Embryonic facial prominence (tissue), 1 donor: ENCODE measurements at regions not wholly inside any gene's neighbourhood (a gene's known extent, or its start where the extent isn't known, plus 50 kb on each side); places are given as distances from the start of the nearest gene placed in this dataset.
"Not testable (repeated sequence)": the region's sequence is repeated elsewhere in the genome, so short reads cannot be mapped to it uniquely, and the experiment has no call there.

Experiments used
- DNase-seq: peaks from one replicate; pipeline ENCODE4 v3.0.0-alpha.2; 2016; ENCODE audit errors: extremely low spot score

DNA sequence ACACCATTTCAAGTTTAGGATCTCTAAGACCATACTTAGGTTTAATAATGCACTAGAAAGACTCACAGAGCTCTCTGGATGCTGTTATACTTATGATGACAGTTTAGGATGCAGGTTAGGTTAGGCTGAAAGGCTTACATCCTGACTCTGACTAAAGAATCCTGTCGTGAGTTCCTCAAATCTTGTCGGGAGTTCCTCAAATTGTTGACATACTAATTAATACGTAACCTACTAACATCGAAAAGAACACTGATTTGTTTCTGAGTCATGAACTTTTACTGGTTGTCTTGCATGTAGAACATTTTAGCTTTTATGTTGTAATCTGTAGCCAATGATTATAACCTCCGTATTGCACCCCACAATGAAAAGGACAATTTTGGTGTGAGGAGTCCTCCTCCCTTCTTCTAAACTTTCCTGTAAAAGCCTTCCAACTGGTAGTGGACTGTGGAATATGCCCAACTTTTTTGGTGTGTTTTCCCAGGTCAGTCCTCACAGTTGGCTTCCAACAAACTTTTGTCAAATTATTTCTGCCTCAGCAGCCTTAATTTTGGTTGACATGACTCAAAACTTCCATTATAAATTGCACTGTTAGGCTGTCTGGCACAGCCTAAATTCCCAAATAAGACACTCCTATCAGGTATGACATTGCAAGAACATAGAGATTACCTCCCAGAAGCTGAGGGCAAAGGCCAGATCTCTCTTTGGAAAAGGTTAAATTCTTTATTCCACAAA lies 107.9 kb upstream of the PALMD start:
- no peak for DNase-seq

DNA sequence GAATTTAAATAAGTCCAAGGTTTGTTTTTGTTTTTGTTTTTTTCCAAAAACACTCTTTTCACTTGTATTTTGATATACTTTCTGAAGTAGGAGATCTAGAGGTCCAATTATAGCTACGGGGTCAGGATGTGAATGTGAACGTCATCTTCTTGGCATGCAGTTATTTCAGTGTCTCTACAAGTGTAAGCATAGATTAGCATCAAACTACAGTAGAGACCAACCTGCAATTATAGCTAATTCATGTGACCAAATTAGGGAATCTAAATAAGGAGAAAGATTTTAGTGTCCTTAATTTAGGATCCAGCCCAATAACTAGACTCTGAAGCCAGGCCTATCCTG lies 107.3 kb upstream of the PALMD start:
- no peak for DNase-seq

DNA sequence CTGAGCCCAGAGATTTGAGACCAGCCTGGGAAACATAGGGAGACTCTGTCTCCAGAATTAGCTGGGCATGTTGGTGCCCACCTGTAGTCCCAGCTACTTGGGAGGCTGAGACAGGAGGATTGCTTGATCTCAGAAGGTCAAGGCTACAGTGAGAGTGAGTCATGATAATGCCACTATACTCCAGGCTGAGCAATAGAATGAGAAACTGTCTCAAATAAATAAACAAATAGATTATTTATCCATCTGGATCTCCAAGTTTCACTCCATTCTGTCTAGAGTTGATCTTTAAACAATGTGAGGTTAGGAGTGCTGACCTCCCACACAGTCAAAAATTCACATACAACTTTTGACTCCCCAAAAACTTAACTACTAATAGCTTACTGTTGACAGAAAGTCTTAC lies 106.8 kb upstream of the PALMD start:
- DNase-seq: no peak

DNA sequence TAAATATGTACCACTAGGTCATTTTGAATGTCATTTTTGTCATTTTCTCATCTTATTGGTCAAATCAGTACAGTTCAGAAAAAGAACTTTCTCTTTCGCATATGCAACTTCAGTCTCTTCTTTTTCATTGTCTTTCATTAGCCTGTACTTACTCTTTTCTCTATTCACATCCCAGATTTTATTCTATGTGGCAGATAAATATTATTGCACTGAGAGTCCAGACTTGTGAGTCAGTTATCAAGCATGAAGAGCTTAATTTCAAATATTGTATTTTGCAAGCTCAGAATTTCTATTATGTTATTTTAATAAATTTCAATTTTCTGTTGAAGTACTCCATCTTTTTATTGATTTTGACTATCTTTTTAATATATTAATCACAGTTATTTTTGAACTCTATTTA lies 105.2 kb upstream of the PALMD start:
- no peak for DNase-seq

DNA sequence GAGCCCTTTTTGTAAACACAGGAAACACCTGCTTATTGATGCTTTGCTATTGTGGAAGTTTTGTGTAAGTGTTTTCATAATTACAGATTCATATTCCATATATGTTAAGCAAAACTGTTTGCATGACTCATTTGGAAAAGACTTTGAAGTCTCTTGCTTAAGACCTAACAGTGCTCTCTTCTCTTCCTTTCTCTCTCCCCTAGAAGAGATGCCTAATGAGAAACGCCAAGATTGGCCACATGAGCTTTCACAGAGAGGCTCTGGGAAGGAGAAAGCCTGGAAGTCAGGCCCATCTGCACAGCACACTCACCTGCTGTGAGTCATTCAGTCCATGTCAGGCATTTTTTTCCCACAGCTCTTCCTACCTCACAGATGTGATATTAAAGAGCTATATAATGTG lies 101.6 kb upstream of the PALMD start:
- DNase-seq: no peak

DNA sequence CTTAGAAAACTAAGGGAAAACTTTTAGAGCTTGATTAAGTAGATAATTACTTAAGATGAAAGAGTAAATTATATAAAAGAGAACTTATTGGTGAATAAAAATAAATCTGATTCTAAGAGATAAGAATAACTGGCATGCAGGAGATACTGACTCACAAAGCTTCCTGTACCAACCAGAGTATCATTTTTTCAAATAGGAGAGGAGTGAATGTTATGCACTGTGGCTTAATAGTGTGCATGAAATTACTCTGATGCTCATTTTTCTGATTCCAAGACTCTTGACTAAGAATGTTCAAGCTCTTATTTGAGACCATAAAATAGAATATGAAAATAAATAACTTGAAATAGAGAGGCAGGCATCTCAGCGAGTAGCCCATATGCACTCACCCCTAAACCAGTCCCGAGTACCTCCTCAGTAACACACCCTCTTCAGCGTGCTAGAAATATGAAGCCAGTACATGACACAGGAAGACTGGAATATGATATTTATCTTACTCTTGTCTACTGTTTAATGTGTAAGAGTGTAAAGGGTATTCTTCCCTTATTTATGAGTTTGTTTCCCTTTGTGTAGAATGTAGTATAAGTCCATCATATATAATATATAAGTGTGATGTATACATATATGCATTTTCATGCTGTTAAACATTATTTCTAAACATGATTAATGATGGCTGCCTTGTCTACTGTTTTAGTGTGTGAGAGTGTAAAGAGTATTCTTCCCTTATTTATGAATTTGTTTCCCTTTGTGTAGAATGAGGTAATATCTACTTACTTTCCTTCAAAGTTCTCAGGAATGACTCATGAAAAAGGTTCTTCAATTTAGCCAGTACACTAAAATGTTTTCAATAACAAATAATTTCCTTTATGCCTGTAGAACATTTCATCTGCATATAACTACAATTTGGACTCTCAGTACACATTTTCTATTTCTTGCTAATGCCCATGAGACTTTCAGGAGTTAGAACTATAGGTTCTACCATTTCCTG lies 99.2 kb upstream of the PALMD start:
- no peak for DNase-seq

DNA sequence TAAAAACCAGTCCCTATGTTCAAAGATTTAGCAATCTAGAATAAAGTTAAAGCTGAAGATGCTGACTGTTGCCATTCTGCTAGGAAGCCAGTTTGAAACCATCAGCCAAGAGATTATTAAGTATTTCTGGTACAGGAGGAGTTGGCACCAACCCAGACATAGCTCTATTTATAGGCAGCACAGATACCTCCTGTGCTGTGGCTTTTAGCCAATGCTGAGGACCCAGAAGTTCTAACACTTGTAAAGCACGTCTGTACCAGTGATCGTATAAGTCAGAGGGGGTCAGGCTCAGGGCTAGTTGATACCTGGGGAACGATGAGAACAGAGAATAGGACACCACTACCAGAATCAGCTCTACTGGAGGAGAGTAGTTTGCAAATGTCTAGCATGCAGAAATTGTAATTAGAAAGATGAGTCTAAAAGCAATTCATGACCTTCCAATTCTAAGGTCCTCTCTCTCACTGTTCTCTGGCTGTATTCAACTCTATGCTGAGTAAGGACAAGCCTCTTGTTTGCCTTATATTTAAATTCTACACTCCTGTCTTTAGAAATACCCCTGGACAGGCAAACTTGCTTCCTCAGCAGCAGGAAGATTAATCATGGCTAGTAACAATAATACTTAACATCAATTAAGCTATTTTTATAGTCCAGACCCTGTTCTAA lies 96.8 kb upstream of the PALMD start:
- DNase-seq: no peak

DNA sequence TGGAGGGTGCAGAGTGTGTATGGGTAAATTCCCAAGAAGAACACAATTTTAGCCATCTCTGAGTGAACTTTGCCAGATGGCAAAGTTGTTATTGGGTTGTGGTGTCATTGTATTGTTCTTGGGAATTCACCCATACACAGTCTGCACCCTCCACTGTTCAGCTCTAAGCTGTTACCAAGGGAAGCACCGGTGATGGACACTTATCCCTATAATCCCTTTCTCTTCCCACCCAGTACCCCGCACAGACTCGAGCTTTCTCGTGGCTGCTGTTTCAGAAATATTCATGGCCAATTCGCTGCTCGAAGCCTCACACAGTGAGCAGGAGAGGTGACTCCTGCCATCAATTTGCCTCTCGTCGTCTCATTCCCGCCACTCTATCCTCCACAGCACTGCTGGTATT lies 95.7 kb upstream of the PALMD start:
- no peak for DNase-seq

DNA sequence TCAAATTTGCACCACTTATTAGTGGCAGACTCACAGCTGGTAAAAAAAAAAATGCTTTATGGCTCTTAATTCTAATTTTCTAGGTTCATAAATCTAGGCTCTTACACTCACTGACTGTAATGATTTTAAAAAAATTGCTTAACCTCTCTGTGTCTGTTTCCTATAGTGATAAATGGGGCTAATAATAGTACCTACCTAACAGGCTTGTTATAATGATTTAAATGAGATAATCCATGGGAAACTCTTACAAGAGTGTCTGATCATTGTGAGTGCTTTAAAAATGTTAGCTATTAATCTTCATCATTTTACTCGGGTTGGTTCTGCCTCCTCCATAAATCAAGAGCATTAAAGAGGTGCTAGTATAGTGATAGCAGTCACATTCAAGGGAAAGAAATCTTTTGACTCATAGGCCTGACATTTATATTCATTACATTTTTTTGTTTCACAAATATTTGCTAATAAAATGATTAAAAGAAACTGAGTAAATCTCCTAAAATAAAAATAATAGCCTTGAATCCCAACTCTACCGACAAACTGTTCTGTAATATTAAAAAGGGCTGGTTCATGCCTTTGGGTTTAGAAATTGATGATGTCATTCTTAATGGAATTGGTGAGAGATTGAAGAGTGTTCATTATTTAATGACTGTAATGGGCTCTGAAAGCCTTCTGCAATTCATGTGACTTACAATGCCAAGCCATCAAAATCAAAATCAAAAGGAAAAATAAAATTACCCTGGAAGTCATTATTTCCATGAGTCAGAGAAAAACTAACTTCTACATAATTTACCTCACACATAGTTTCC lies 93.9 kb upstream of the PALMD start:
- DNase-seq: no peak

DNA sequence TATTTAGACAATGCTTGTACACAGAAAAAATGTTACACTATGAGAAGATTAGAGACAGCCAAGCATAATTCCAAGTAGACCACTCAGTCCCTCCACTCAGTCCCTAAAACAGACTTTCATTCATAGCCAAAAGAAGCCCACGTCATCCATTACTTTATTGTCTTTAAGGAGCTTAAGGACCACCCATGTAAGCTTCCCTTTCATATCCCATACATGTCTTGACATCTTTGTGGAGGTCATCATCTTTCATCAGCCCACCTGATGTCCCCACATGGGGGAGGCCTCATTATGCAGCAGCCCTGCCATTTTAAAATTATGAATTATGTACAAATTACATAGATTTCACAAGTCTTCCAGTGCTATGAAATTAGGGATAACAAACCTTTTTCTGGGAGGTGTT lies 92.6 kb upstream of the PALMD start:
- DNase-seq: no peak

DNA sequence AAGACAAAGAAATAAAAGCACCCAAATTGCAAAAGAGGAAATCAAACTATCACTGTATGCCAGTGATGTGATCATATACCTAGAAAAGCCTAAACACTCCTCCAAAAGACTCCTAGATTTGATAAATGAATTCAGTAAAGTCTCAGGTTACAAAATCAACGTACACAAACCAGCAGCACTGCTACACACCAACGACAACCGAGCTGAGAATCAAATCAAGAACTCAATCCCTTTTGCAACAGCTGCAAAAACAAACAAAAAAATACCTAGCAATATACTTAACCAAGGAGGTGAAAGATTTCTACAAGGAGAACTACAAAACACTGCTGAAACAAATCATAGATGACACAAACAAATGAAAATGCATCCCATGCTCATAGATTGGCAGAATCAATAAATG lies 92.1 kb upstream of the PALMD start:
- DNase-seq: not testable (repeated sequence)

DNA sequence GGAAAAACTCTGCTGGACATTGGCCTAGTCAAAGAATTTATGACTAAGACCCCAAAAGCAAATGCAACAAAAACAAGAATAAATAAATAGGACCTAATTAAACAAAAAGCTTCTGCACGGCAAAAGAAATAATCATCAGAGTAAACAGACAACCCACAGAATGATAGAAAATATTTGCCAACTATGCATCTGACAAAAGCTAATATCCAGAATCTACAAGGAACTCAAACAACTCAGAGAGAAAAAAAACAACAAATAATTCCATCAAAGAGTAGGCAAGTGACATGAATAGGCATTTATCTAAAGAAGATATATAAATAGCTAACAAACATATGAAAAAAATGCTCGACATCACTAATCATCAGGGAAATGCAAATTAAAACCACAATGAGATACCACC lies 91.2 kb upstream of the PALMD start:
- no peak for DNase-seq

DNA sequence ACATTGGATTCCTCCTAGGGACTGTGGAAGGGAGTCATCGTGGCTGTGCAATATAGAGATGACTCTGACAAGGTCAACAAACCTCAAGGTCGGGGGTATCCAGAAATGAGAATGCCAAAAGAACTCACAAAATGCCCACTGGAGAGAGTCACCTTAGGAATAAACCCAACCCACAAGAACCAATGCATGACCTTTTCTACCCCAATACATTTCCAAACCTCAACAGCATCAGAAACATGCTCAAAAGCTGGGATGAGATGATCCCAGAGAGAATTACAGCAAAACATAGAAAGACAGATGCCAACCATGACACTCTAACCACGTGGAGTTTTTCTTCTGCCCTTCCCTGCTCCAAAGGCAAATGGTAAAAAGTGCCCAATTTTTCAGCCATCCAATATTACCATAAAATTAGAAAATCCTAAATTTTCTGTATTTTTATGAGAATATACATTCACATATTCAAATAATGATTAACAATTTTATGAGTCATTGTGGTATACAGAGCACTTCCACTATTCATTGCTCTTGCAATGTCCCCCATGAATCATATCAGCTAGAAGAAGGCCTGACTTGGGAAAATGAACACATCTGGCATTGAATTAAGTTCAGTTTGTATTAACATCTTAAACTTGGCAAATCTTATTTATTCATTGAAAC lies 88.2 kb upstream of the PALMD start:
- DNase-seq: no peak

DNA sequence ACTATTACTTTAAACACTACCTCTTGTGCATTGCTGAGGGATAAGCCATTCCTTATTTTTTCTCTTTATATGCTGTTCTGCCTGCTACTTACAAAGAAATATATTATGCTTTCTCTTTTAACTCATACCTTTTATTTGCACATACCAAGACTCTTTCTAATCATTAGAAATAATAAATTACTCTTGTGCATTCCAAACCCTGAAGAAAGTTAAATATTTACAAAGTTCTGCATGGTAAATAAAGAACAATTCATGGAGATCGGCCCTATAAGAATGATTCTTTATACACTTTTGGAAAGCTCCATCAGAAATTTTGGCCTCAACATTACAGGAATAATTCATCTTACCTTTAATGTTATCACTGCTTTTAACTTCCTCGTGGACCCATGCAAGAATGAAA lies 86.7 kb upstream of the PALMD start:
- no peak for DNase-seq

DNA sequence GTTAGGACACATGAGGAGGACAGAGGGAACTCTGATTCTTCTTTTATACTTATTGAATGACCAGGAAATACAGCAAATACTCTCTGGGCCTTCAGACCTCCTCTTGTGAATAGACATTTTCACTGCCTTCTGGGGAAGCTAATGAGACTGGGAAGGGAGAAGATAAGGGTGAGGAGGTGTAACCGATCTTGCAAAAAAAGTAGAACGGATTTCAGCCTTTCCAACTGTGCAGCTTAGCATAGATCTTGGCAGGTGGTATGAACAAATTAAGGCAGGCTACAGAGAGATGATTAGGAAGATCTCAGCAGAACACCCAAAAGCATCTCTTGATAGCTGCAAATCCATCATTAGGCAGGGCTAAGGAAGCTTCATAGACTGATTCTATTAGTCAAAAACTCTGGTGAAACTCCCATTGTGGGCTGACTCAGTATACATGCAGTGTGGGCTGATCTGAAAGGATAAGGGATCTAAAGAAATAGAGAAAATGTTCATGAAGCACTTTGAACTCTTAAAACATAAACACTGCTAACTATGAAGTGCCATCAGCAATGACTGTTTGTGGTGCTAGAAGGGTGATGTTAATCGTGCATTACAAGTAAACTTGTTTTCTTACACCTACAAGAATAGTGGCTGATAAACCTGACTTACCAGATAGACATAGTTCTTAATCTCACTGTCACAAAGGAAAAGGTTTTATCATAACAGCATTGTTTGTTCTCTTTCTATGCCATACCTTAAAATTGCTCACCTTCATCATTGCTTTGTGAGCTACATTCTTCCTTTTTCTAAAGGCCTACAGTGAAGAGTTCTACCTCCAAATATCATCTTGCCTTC lies 85.5 kb upstream of the PALMD start:
- no peak for DNase-seq

DNA sequence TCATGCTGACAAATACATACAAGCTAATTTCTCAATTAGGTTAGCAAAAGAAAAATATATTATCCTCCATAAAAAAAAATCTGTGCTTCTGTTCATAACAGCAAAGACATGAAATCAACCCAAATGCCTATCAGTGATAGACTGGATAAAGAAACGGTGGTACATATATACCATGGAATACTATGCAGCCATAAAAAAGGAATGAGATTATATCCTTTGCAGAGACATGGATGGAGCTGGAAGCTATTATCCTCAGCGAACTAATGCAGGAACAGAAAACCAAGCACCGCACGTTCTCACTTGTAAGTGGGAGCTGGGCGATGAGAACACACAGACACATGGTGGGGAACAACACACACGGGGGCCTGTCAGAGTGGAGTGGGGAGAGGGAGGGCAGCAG lies 84.0 kb upstream of the PALMD start:
- DNase-seq: no peak

DNA sequence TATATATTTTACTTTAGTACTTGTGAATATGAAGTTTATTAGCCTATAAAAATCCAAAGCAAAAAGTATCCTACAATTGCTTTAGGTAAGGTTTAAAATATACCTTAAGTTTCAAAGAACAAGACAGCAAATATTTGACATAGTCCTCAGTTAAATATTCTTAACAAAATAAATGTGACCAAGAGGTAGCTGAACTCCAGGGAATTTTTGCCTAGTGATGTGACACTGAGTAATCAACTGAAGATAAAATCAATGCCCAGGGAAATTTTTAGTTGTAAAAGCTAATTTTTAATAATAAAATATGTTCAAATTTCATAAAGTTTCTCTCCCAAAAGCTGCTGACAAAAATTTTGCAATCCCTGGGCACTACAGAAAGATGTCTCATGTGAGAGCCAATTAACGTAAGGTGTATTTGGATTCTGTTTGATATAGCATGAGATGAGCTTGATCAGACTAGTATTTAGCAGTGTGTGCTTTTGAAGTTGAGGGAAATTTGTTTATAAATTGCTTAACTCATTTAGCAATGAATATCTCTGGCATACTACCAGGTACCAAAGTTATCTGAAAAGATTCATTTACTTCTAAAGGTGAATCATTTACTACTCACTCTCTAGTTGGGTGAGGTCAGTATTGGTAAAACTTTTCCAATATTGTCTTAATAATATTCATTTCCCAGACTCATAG lies 80.2 kb upstream of the PALMD start:
- DNase-seq: no peak

DNA sequence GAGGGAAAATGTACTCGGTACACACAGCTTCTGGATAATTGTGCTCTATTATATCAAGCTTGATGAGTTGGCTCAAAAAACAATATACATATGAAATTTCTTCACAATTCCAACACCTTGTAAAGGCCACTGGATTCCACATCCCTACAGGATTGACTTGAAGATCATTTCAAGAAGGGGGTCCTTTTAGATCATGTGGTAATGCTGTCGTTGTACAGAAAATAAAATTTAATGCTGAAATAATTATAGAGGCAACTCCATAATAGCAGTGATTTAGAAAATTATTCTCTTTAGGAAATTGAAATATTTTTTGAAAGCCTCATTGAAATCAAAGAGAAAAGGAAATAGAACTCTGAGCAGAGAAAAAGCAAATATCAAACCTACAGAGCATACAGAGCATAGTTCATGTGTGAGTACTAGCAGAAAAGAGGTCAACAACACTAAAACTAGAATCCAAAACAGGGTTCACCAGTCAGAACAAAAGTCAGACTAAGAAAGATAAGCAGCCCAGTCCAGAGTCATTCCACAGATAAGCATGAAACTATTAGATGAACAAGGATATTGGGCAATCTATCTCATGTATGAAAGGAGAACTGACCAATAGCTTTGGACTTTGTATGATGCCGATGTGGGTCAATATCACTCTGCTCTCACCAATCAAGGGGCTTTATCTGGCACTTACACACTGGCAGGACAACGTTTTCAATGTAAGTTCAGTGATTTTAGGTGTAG lies 79.5 kb upstream of the PALMD start:
- DNase-seq: no peak

DNA sequence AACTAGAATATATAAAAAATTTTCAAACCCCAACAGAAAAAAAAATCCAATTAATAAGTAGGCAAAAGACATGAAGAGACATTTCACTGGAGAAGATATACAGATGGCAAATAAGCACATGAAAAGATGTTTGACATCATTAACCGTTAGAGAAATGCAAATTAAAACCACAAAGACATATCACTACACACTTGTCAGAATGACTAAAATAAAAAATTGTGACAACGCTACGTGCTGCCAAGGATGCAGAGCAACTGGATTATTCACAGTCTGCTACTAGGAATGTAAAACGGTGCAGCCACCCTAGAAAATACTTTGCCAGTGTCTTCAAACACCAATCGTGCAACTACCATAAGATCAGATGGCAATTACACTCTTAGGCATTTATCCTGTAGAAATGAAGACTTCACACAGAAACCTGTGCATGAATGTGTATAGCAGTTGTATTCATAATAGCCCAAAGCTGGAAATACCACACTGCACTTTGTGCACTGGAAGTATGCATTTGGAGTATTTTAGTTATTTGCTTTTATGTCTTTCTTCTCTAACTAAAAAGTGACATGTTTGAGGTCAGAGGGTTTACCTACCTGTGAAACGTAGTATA lies 75.3 kb upstream of the PALMD start:
- no peak for DNase-seq
